HG02642 (cell line): ENCODE measurements at regions not wholly inside any gene's neighbourhood (a gene's known extent, or its start where the extent isn't known, plus 50 kb on each side); places are given as distances from the start of the nearest gene placed in this dataset.

ENCODE experiments used
- ATAC-seq: cut with Tn5 transposase; IDR thresholded peaks from one replicate; pipeline ENCODE4 v1.9.1; 2021; ENCODE audit warnings: mild to moderate bottlenecking; ENCODE audit not compliant: unreplicated experiment, poor library complexity

- no peak for ATAC-seq
These were observed 122.3 kb downstream of the ENGASE start for GRCh38 chr17:79196913-79197312.

DNA sequence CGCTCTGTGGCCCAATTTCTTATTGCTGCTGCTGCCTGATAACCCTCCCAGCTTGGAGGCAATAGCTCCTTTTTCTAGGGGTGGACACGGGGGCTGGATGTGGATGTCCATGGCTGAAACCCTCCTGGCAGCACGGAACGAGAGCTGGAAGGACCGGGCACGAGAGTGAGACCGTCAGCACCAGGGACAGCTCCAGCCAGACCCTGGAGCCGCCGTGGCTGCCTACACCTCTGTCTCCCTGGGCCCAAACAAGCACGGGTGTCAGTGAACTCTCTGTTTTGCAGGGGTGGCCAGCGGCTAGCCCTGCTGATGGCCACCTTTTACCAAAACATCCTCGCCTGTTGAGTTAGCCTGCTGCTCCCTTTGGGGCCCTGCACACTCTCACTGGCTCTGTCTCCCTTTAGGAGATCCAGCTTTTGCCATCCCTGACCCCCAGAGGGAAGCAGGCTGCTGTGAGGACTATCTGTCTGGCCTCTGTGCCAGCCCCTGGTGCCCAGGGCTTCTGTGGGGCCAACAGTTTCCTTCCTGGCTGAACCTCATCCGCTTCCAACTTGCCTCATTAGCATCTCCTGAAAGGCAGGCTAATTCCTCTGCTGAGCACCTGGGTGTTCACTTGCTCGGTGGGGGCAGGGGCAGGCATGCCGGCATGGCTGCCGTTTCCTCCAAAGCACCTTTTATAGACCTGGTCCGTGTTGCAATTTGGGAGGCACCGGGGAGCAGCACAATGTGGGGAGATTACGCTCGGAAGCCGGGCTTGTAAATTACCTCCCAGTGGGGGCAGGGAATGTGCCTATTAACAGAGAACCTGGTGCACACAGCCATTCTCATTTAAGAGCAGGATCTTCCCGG lies 118.1 kb downstream of the ENGASE start:
- ATAC-seq: no peak

GRCh38 chr17:79191270-79191934 lies 116.8 kb downstream of the ENGASE start:
- no peak for ATAC-seq

DNA sequence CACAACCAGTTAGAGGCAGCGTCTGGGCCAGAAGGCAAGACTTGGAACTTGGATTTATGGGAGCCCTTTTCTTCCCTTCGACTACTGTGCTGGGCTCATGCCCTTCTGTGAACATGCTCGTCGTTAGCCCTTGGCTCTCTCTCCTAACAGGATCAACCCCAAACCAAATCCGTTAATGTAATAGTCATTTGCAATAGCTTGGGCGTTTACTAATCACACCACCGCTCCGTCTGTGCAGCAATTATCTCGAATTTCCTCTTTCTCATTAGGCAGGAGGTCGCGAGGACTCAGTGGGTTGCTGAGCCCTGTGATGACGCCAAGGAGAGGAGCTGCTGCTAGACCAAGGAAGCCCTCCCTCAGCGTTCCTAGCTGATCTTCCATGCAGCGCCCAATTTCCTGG lies 114.7 kb downstream of the ENGASE start:
- ATAC-seq: no peak

DNA sequence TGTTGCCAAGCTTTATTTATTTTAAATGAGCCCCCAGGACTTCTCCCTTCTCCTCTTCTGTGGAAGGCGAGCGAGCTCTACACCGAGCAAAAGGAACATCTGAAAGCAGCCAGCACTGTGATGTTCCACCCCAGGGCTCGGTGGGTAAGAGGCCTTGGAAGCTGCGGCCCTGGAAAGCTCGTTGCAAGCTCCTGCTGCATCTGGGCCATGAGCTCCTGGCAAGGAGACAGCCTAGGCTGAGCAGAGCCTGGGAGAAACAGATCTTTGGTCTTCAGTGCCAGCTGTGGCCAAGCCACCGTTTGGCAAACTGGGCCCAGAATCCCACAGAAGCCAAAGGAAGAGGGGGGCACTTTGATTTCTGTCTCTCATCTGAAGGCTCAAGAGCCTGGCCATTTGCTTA lies 114.1 kb downstream of the ENGASE start:
- no peak for ATAC-seq

GRCh38 chr17:79188048-79188447 lies 113.4 kb downstream of the ENGASE start:
- ATAC-seq: no peak

GRCh38 chr17:79187186-79187585 lies 112.6 kb downstream of the ENGASE start:
- no peak for ATAC-seq

DNA sequence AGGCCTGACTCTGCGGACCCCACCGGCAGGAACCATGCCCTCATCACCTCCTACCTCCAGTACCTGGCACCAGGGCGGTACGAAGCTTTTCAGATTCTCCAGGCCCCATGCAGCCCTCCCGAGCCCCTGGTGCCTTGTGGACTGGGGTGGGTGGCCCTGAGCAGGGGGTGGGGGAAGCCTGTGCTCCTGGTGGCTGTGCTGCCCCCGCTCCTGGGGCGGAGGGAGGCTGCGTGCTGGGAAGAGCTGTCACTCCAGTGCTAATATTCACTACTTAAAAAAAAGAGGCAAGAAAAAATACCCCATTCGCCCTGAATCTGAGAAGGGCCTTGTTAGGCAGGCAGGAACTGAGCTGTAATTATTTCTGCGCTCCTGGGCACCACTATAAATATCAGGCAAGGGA lies 111.8 kb downstream of the ENGASE start:
- no peak for ATAC-seq

GRCh38 chr17:79185671-79186070 lies 111.0 kb downstream of the ENGASE start:
- ATAC-seq: no peak

- ATAC-seq: no peak
These were observed 109.6 kb downstream of the ENGASE start for GRCh38 chr17:79184219-79184618.

DNA sequence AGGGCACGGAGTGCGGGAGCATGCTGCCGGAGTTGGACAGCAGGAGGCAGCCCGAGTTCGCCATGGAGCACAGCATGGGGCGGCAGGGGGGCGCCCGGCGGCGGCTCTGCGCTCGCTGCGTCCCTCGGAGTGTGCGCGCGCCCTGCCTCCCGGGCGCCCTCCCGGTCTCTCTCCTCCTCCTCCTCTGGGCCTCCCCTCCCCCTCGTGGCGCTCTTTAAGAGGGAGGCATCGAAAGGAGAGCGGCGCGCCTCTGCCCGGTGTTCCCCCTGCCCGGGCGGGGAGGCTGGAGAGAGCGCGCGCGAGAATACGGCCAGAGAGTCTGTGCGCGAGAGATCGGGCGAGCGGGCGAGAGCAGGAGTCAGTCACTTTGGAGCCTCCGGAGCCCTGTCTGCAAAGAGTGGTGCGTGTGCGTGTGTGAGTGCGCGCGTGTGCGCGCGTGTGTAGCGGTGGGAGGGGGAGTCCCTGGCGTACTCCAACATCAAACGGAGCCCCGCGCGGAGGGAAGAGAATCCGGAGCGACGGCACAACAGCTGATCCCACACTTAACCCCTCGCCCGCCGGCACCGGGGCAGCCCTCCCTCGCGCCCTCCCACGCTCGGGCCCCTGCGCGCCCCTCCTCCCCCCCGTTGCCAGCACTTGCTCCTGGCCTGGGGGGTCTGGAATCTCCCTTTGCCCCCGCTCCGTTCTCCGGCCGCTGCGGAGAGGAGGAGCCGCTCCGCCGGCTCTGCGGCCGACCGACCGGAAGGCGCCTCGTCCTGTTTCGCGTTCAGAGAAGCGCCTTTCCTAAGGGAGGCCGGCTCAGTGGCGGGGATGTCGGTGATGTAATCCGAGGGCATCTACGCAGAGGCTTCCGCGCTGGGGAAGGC lies 108.9 kb downstream of the ENGASE start:
- ATAC-seq: no peak

- no peak for ATAC-seq
These were observed 108.3 kb downstream of the ENGASE start for GRCh38 chr17:79183043-79183292.

DNA sequence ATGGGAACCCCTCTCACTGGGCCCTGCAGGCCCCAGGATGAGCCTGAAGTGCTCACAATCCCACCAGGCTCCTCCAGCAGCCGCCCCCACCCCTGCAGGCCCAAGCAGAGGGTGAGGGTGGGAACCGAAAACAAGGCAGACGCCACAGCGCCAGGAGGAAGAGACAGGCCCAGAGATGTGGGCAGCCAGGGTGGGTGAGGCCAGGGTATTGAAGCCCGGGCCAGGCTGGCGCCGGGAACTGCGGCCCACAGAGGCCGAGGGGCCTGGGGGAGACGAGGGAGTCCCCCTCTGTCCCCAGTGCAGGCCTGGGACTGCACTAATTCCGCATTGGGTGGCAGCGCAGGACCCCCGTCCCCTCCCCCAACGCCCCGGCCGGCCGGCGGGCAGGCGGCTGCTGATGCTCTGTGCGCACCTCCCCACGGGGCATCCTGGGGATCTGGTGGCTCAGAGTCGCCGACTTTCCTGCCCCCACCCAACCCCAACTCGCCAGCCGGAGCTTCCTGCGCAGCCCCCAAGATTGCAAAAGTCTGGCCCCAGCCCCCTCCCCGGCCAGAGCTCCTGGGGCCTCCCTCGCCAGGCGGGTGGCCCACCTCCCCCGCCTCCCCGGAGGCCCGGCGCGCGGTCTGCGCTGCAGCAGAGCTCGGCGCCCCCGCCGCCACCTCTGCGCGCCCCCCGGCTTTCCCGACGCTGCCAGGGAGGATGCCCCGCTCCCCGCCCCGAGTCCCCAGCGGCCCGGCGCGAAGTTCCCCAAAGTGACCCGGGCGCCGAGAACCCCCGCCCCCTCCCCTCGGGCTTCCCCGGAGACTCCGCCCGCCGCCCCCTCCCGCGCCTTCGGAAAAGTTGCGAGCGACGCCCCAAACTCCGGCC lies 107.8 kb downstream of the ENGASE start:
- ATAC-seq: no peak

GRCh38 chr17:79180358-79181005 lies 105.9 kb downstream of the ENGASE start:
- no peak for ATAC-seq

DNA sequence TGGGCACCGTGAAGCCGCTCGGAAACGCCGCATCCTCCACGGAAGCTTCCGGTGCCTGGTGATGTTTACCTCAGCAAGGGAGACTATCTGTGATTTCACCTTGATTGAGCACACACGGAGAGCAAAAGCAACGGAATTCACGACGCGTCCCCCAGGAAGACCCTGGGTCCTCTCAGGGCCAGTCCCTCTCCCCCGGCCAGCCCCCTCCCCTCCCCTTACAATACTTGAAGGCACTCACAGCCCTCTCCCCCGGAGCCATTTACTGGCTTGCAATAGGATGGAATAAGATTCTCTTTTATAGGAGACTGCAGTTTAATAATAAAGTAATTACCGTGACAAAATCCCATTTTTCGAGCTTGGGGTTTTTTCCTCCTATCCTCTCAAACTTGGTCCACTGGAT lies 104.7 kb downstream of the ENGASE start:
- no peak for ATAC-seq

DNA sequence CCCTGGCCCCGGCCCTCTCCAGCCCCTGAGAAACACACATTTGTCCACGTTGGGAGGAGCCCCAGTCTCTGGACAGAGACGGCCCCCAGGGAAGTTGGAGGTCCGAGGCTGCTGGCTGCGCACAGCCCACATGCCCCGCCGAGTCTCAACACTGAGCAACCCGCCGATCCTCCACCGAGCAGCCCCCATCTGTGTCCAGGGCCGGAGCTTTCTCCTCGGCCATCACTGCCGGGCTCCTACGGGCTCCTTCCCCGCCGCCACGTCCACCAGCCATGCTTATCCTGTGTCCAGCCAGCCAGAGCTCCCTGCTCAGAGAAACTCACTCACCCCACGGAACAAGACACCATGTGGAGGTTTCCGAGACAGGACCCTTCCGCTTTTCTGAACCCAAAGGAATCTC lies 103.3 kb downstream of the ENGASE start:
- no peak for ATAC-seq

- ATAC-seq: no peak
These were observed 102.4 kb downstream of the ENGASE start for GRCh38 chr17:79176792-79177601.

GRCh38 chr17:79174905-79175856 lies 100.6 kb downstream of the ENGASE start:
- ATAC-seq: no peak
